NB4 (cell line): ENCODE measurements at regions not wholly inside any gene's neighbourhood (a gene's known extent, or its start where the extent isn't known, plus 50 kb on each side); places are given as distances from the start of the nearest gene placed in this dataset.

ENCODE experiments used
- CTCF ChIP-seq: IDR thresholded peaks from one replicate; pipeline ENCODE4 v1.5.1; 2012; ENCODE audit warnings: low read depth, low read length
- MAX ChIP-seq: IDR thresholded peaks from 2 replicates; pipeline ENCODE4 v1.6.1; 2011; ENCODE audit warnings: low read depth, low read length
- MYC ChIP-seq: IDR thresholded peaks from 2 replicates; pipeline ENCODE4 v1.6.1; 2011; ENCODE audit warnings: low read depth, low read length
- POLR2A ChIP-seq: IDR thresholded peaks from 2 replicates; pipeline ENCODE4 v1.6.1; 2011; ENCODE audit warnings: mild to moderate bottlenecking; ENCODE audit not compliant: insufficient read length; ENCODE audit errors: extremely low read depth

GRCh38 chr14:41457393-41457792 lies 149.3 kb upstream of the LRFN5 start:
- TF ChIP-seq CTCF (no peak), POLR2A (no peak), MAX (no peak), MYC (no peak)
